Kidney (tissue), 13 donors: ENCODE measurements at regions not wholly inside any gene's neighbourhood (a gene's known extent, or its start where the extent isn't known, plus 50 kb on each side); places are given as distances from the start of the nearest gene placed in this dataset.
A peak's percentile ranks its signal among the peaks of the same experiment; 100 is the strongest.

Experiments
- DNase-seq, 5 donors: peaks; one replicate each; pipeline ENCODE4 v3.0.0-alpha.2; 2013 to 2020
- FAIRE-seq: peaks from 2 replicates; lab custom pipeline; 2012; peaks lifted over from hg19 to GRCh38; lab: Jason Lieb, UNC
- H3K27ac ChIP-seq, 2 donors: one replicate each; pipeline ENCODE4 v1.7.0; 2013; ENCODE audit warnings: low read depth in 2 of 2, low read length in 2 of 2, inconsistent platforms in 1 of 2
- H3K27me3 ChIP-seq: one replicate; pipeline ENCODE4 v1.7.1; 2013; ENCODE audit warnings: low read length, inconsistent platforms; ENCODE audit not compliant: control insufficient read depth, insufficient read depth
- H3K36me3 ChIP-seq, 3 donors: one replicate each; pipeline versions ENCODE4 v1.7.0 to v1.7.1; 2013; ENCODE audit warnings: low read length in 3 of 3, control low read depth in 1 of 3, inconsistent platforms in 1 of 3; ENCODE audit not compliant: insufficient read depth in 3 of 3, control insufficient read depth in 2 of 3
- H3K4me1 ChIP-seq, 3 donors: one replicate each; pipeline versions ENCODE4 v1.7.0 to v1.7.1; 2013; ENCODE audit warnings: low read length in 3 of 3, inconsistent platforms in 1 of 3, low read depth in 1 of 3; ENCODE audit not compliant: control insufficient read depth in 2 of 3, insufficient read depth in 2 of 3
- H3K4me3 ChIP-seq, 3 donors: one replicate each; pipeline versions ENCODE4 v1.7.0 to v1.8.1; 2013; ENCODE audit warnings: low read length in 3 of 3, control low read depth in 1 of 3, inconsistent platforms in 1 of 3
- H3K9ac ChIP-seq, 3 donors: one replicate each; pipeline versions ENCODE4 v1.7.0 to v1.7.1; 2013; ENCODE audit warnings: low read length in 3 of 3, control low read depth in 1 of 3, inconsistent platforms in 1 of 3
- H3K9me3 ChIP-seq, 3 donors: one replicate each; pipeline versions ENCODE4 v1.7.0 to v1.7.1; 2013; ENCODE audit warnings: low read length in 3 of 3, control low read depth in 1 of 3, inconsistent platforms in 1 of 3; ENCODE audit not compliant: control insufficient read depth in 2 of 3, insufficient read depth in 1 of 3
- CTCF ChIP-seq: IDR thresholded peaks from 3 replicates; pipeline ENCODE4 v1.5.1; 2012; ENCODE audit warnings: mild to moderate bottlenecking, moderate library complexity, borderline replicate concordance; ENCODE audit not compliant: insufficient read depth; ENCODE audit errors: extremely low read depth
- intact Hi-C: fragments of 100-400 bp; cut with DNase I; formaldehyde crosslinking; loops from one replicate; pipeline ENCODE4 v1.11.1; 2022
- donor health status: control.
- donor health status: control.
- donor health status: control.
- donor health status: control.
- donor health status: control.
- donor health status: DM: yes; HTN: yes; CAD: no.
- donor health status: Normal renal cell carcinoma (clear cell type).

DNA sequence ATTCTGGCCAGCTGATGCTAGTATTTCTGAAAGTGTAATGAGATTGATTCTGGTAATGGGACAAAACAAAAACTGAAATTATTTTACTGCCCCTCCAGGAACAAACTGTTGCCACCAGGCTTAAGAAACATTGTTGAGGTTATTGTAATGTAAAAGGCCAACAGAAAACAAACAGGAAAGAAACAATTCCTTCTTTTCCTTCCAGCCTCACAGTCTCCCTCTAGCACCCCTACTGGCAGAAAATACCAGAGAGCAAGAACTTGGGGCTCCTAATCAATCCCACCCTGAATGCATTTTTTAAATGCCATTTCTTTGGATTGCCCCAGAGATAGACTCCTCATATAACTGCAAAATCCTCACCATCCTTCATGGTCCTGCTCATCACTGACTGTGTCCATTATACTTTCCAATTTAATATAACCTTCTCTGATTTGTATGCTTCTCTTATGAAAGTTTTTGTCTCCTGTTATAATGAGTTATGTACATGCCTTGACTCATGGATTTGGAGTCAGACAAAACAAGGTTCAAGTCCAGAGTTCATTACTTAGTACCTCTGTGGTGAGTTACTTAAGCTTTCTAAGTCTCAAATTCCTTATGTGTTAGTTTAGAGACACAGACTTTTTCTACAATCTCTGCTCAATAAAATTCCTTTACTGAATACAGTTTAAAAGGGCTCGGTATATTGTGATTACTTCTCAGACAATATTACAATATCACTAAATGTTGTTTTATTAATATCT is 157.9 kb upstream of the FBN2 start:
- intact Hi-C loops = no loop called here
- no peak overlapping the region for H3K27ac ChIP-seq

GRCh38 chr5:128701301-128701700 is 163.3 kb upstream of the FBN2 start:
- Histone ChIP-seq H3K4me1 (no peaks in the 10 kb centered on the region), H3K9me3 (no peaks in the 10 kb centered on the region), H3K36me3 (no peaks in the 10 kb centered on the region), H3K4me3 (no peak overlapping the region), H3K27ac (no peak overlapping the region), H3K9ac (no peak overlapping the region), H3K27me3 (no peaks in the 10 kb centered on the region)
- DNase-seq (no peak), FAIRE-seq (no peak)
- intact Hi-C loops = no loop called here
- no peak for TF ChIP-seq CTCF

More for the DNA sequence above, 157.9 kb upstream of the FBN2 start:
- H3K9ac ChIP-seq = no peak overlapping the region
- H3K4me1 ChIP-seq = no peaks in the 10 kb centered on the region
- TF ChIP-seq CTCF = no peak
- DNase-seq (peak in 1 of 5 donors; percentile 13), FAIRE-seq (no peak)
- no peaks in the 10 kb centered on the region for H3K36me3 ChIP-seq
- no peaks in the 10 kb centered on the region for H3K9me3 ChIP-seq
- H3K4me3 ChIP-seq = no peak overlapping the region
- no peaks in the 10 kb centered on the region for H3K27me3 ChIP-seq

DNA sequence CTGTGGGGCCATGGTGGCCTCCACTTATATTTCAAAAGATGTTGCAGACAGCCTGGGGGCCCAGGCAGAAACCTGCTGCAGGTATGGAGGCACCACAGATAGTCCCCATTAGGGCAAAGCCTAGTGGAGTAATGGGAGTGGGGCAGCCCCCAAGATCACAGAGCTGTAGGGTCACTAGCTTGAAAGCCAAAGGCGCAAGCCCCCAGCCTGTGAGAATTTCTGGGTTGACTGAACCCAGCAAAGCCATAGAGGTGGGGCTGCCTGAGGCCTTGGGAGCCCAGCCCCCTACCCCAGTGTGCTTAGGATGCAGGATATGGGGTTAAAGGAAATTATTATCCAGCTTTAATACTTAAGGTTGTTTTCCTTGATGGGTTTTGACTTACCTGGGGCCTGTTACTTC is 165.3 kb upstream of the FBN2 start:
- Histone ChIP-seq H3K9me3 (no peaks in the 10 kb centered on the region), H3K9ac (no peak overlapping the region), H3K4me1 (no peaks in the 10 kb centered on the region), H3K27ac (no peak overlapping the region), H3K4me3 (no peak overlapping the region), H3K36me3 (no peaks in the 10 kb centered on the region), H3K27me3 (no peaks in the 10 kb centered on the region)
- no peak for TF ChIP-seq CTCF
- no peak for FAIRE-seq
- no peak for DNase-seq
- intact Hi-C loops = no loop called here
